Inferior parietal cortex (tissue), 1 donor: ENCODE measurements at regions not wholly inside any gene's neighbourhood (a gene's known extent, or its start where the extent isn't known, plus 50 kb on each side); places are given as distances from the start of the nearest gene placed in this dataset.

Experiments used
- DNase-seq: peaks from one replicate; pipeline ENCODE4 v3.0.0-alpha.2; 2016; ENCODE audit errors: extremely low spot score

- DNase-seq, result no peak
Measured at GRCh38 chr4:14695095-14695845, 307.0 kb upstream of the CPEB2 start.

- no peak for DNase-seq
Measured at GRCh38 chr4:14700083-14700482, 302.2 kb upstream of the CPEB2 start.

DNA sequence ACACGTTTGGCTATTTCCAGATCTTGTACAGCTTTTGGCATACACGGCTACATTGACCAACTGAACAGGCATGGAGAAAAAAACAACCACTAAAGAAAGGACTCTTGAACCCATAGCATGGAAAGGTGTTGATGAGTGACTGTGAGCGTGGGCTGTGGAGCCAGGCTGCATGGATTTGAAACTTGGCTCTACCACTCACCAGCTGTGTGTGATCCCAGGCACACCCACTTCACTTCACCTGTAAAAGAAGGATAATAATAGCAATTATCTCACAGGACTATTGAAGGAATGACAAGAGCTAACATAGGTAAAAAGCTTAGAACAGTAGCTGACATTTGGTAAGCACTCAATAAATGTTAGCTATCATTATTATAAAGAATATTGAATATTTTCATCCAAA lies 301.7 kb upstream of the CPEB2 start:
- no peak for DNase-seq

- no peak for DNase-seq
Measured at GRCh38 chr4:14701389-14701788, 300.9 kb upstream of the CPEB2 start.

- DNase-seq, result no peak
Measured at GRCh38 chr4:14701896-14702295, 300.4 kb upstream of the CPEB2 start.

DNA sequence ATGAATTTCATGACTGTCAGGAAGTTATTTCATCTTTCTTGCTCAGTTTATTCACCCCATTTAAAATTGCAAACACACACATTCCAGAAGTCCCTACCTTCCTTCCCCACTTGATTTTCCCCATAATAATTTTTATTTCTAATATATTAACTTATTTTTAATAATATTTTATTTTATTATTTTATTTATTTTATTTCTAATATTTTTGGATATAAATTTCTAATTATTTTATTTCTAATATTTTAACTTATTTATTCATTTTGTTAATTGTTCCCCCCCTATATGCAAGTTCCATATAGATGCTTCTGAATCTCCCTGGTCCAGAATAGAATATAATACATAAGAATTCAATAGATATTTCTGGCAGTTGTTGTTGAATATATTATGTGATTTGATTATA lies 293.7 kb upstream of the CPEB2 start:
- no peak for DNase-seq

- DNase-seq, result no peak
Measured at GRCh38 chr4:14711259-14711658, 291.0 kb upstream of the CPEB2 start.

DNA sequence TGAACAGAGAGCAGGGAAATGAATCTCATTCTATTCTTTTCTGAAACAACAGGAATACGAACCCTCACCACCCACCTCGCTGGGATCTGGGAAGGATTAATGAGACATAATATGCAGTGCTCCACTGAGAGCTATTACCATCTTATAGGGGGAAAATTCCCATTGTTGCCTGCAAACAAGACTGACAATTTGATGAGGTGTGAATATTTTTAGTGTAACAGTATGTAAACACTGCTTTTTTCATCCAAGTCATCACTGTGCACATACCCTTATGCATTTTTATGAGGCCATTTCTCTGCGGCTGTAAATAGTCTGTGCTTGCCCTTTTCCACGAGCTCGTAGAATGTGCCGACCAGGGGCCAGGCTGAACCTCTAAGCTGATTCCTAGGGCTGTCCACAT lies 285.6 kb upstream of the CPEB2 start:
- DNase-seq, result no peak

- no peak for DNase-seq
Measured at GRCh38 chr4:14719053-14719452, 283.2 kb upstream of the CPEB2 start.

DNA sequence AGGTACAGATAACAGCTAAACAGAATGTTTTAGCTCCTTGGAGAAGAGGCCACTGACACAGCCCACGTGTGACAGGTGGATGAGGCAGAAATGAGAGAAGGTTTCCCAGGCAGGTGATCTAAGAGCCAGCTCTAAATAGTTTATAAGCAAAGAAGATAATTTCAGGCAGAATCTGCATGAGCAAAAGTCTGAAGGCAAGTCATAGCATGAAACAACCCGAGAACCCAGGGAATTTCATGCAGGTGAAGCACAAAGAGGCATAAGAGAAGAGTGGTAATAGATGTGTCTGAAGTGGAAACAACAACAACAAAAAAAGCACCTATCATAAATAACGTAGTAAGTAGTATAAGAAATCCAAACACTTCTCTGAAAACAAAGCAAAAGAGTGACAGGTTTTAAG lies 275.8 kb upstream of the CPEB2 start:
- DNase-seq, result no peak

- no peak for DNase-seq
Measured at GRCh38 chr4:14726877-14727361, 275.4 kb upstream of the CPEB2 start.

DNA sequence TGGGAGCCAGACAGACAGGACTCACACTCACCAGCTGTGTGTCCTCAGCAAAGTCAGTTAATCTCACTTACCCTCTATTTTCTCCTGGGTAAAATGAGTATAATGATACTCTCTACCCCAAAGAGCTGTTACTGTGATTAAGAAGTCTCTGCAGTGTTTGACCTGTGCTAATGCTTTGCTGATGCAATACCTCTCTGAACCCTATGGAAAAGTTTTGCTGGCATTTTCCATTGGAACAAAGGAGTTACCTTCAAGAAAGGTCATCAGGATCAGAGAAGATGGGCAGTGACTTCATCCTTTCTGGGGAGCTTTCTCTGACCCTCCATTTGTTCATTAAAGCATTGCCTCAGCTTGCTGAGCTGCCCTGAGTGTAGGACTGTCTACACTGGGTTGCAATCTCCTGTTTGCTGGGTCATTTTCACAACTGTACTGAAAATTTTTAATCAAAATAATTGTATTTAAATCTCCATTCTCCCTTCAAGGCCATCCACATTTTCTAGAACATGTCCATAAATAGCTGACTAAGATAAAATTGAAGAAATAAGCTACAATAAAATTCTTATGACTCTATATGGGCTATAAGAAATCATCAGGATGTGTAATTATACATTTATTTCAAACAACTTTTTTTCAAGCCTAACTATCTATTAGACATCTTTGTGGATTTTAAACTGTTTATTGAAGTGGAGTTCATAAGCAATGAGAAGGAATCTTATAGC lies 272.8 kb upstream of the CPEB2 start:
- DNase-seq, result no peak

- no peak for DNase-seq
Measured at GRCh38 chr4:14742054-14742453, 260.2 kb upstream of the CPEB2 start.

DNA sequence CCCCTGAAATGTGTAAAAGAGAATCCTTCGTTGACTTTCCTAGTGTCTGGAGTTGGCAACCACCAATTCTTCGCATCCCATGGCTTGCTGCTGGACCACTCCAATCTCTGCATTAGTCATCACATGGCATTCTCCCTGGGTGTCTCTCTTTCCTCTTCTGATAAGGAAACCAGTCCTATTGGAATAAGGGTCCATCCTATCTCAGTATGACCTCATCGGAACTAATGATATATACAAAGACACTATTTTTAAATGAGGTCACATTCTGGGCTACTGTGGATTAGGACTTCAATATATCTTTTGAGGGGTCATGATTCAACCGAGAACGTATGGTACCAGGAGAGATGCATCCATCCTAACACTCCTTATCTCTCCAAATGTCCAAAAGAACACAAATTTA lies 259.1 kb upstream of the CPEB2 start:
- no peak for DNase-seq

GRCh38 chr4:14743601-14744000 lies 258.7 kb upstream of the CPEB2 start:
- no peak for DNase-seq

DNA sequence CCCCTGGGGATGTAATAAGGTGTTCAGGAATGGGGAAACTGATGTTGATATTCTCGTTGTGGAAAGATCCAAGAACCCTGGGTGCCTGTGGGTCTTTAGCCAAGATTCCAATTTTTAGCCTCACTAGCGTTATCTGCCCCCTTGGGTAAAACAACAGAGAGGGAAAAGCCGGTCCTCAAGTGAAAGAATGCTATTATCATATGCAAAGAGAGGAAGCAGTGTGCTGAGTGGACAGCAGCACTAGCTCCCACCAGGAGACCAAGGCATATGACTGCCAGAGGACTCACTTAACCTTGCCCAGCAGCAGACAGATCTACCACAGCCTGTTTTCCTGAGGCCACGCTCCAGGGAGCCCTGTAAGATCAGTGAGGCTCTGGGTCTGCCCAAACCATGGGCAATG lies 257.9 kb upstream of the CPEB2 start:
- no peak for DNase-seq

- DNase-seq, result no peak
Measured at GRCh38 chr4:14749910-14750309, 252.4 kb upstream of the CPEB2 start.

- DNase-seq, result no peak
Measured at GRCh38 chr4:14752341-14753046, 249.8 kb upstream of the CPEB2 start.

- DNase-seq, result no peak
Measured at GRCh38 chr4:14767142-14767541, 235.1 kb upstream of the CPEB2 start.

GRCh38 chr4:14768449-14768848 lies 233.8 kb upstream of the CPEB2 start:
- DNase-seq, result no peak

DNA sequence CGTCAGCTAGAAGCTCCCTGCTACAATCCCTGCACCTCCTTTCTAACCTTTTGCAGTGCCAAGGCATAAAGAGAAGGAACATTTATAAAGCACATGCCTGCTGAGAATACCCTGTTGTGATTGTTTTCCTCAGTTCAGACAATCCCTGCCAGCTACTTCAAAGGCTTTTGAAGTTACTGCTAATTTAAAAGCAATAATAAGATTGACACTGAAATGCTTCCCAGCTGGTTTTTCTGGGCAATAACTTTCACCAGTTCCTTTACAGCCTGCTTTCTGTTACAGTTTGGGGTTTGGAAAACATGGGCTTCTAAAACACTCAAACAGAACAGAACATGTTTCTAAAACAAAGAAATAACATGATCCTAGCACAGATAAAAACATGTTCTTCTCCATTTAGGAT lies 232.3 kb upstream of the CPEB2 start:
- no peak for DNase-seq

- no peak for DNase-seq
Measured at GRCh38 chr4:14771094-14771493, 231.2 kb upstream of the CPEB2 start.
